Kidney epithelial cell (primary cell): ENCODE measurements at regions not wholly inside any gene's neighbourhood (a gene's known extent, or its start where the extent isn't known, plus 50 kb on each side); places are given as distances from the start of the nearest gene placed in this dataset.

ENCODE experiments used
- DNase-seq: peaks from one replicate; pipeline ENCODE4 v3.0.0-alpha.2; 2010; ENCODE audit warnings: low read depth
- H3K27me3 ChIP-seq: 2 replicates; pipeline ENCODE4 v1.6.0; 2011; ENCODE audit warnings: low read length; ENCODE audit not compliant: control insufficient read depth, insufficient read depth
- H3K36me3 ChIP-seq: 2 replicates; pipeline ENCODE4 v1.5.1; 2011; ENCODE audit warnings: low read length; ENCODE audit not compliant: control insufficient read depth, insufficient read depth
- H3K4me3 ChIP-seq: 2 replicates; pipeline ENCODE4 v1.5.1; 2011; ENCODE audit warnings: low read depth, mild to moderate bottlenecking, control low read depth, low read length
- CTCF ChIP-seq: IDR thresholded peaks from 2 replicates; pipeline ENCODE4 v1.5.1; 2011; ENCODE audit warnings: mild to moderate bottlenecking, moderate library complexity, low read length, control low read depth, inconsistent platforms; ENCODE audit not compliant: insufficient read depth, poor library complexity, severe bottlenecking

DNA sequence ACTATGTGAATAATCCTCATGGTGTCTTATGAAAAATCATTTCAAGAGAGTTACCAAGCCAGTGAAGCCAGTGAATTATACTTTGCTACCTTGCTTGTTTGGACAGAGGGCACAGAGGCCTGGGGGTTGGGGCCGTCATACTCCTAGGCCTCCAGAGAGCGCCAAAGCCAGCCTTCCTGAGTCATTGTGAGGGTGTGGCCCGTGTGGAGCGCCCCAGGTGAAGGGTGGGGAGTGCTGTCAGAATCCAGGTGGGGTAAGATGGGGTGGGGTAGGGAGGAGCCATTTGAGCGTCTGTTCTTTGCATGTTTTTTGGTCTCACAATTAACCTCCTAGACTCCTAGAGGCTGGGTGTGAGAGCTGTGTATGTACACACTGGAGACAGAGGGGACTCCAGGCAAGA lies 71.1 kb downstream of the PERP start:
- TF ChIP-seq CTCF = no peak
- DNase-seq = no peak
- Histone ChIP-seq H3K27me3 (no peaks in the 10 kb centered on the region), H3K36me3 (no peaks in the 10 kb centered on the region), H3K4me3 (no peak overlapping the region)

- H3K36me3 ChIP-seq = no peaks in the 10 kb centered on the region
- peak; percentile 41 for DNase-seq
- TF ChIP-seq CTCF = no peak
- H3K4me3 ChIP-seq = no peak overlapping the region
- no peaks in the 10 kb centered on the region for H3K27me3 ChIP-seq
Measured at GRCh38 chr6:138037009-138037504, 70.2 kb downstream of the PERP start.

DNA sequence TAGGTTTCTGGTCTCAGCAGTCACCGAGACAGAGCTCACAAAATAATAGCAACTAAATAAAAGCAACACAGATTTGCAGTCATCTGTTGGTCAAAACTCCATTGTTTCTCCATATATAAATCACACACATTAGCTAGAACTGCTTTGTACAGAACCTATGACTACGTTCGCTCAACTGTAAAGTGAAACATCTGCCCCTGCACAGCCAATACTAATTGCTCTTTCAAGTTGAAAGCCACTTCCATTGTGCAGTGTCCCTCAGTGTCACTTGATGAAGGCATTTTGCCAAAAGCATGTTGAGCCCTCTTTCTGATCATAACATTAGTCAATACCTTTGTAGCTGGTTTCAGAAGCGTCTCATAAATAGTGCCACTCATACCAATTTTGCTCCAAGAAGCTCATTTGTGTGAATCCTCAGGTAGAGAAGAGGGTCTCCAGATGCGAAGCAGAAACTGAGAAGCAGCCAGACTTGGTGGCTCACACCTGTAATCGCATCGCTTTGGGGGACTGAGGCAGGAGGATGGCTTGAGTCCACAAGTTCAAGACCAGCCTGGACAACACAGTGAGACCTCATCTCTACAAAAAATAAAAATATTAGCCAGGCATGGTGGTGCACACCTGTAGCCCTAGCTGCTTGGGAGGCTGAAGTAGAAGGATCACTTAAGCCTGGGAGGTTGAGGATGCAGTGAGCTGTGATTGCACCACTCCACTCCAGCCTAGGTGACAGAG lies 68.9 kb downstream of the PERP start:
- TF ChIP-seq CTCF = no peak
- no peak for DNase-seq
- H3K27me3 ChIP-seq = no peaks in the 10 kb centered on the region

More for the DNA sequence above, 68.9 kb downstream of the PERP start:
- H3K36me3 ChIP-seq = no peaks in the 10 kb centered on the region
- H3K4me3 ChIP-seq = no peak overlapping the region
